OCI-LY1 (cell line): ENCODE measurements at regions not wholly inside any gene's neighbourhood (a gene's known extent, or its start where the extent isn't known, plus 50 kb on each side); places are given as distances from the start of the nearest gene placed in this dataset.

Experiments
- H2AFZ ChIP-seq: fragments of 200-600 bp; sonication (generic), shearing (Covaris generic); 2 replicates; pipeline ENCODE4 v1.6.0; 2014; ENCODE audit warnings: antibody characterized with exemption, mild to moderate bottlenecking, low read length
- H3F3A ChIP-seq: fragments of 200-600 bp; sonication (generic), shearing (Covaris generic); 2 replicates; pipeline ENCODE4 v1.6.0; 2014; ENCODE audit warnings: mild to moderate bottlenecking, antibody characterized with exemption, low read length, moderate library complexity; ENCODE audit not compliant: insufficient read depth
- H3K27ac ChIP-seq: fragments of 200-600 bp; sonication (generic); 2 replicates; pipeline ENCODE4 v1.5.1; 2014; ENCODE audit warnings: low read length, mixed run types, mild to moderate bottlenecking, low read depth; ENCODE audit not compliant: poor library complexity, severe bottlenecking
- H3K27me3 ChIP-seq: fragments of 200-600 bp; sonication (generic); 2 replicates; pipeline ENCODE4 v1.6.0; 2014; ENCODE audit warnings: antibody characterized with exemption, mild to moderate bottlenecking, low read length, moderate library complexity; ENCODE audit not compliant: insufficient read depth
- H3K36me3 ChIP-seq: fragments of 200-600 bp; sonication (generic); 2 replicates; pipeline ENCODE4 v1.6.1; 2014; ENCODE audit warnings: mild to moderate bottlenecking, antibody characterized with exemption, low read length, moderate library complexity, mixed read lengths; ENCODE audit not compliant: insufficient read depth
- H3K4me1 ChIP-seq: fragments of 200-600 bp; sonication (generic); 2 replicates; pipeline ENCODE4 v1.5.1; 2014; ENCODE audit warnings: mild to moderate bottlenecking, low read length, moderate library complexity; ENCODE audit not compliant: insufficient read depth, severe bottlenecking
- H3K4me2 ChIP-seq: fragments of 200-600 bp; sonication (generic), shearing (Covaris generic); 2 replicates; pipeline ENCODE4 v1.6.1; 2014; ENCODE audit warnings: low read length
- H3K4me3 ChIP-seq: fragments of 200-600 bp; sonication (generic); 2 replicates; pipeline ENCODE4 v1.5.1; 2014; ENCODE audit warnings: low read length, low read depth, mild to moderate bottlenecking, mixed read lengths; ENCODE audit not compliant: poor library complexity, severe bottlenecking
- H3K79me2 ChIP-seq: fragments of 200-600 bp; shearing (Covaris generic); 2 replicates; pipeline ENCODE4 v1.6.1; 2016; ENCODE audit warnings: mixed run types, low read length, mixed read lengths; ENCODE audit not compliant: insufficient read depth
- H3K9ac ChIP-seq: fragments of 200-600 bp; sonication (generic), shearing (Covaris generic); 2 replicates; pipeline ENCODE4 v1.6.1; 2014; ENCODE audit warnings: mild to moderate bottlenecking, low read length, mixed read lengths
- H3K9me2 ChIP-seq: fragments of 200-600 bp; sonication (generic), shearing (Covaris generic); 2 replicates; pipeline ENCODE4 v1.6.1; 2014; ENCODE audit warnings: low read depth, mild to moderate bottlenecking, low read length, mixed read lengths
- H3K9me3 ChIP-seq: fragments of 200-600 bp; shearing (Covaris generic); 2 replicates; pipeline ENCODE4 v1.6.1; 2014; ENCODE audit warnings: low read length, mixed read lengths
- H4K20me1 ChIP-seq: fragments of 200-600 bp; sonication (generic), shearing (Covaris generic); 2 replicates; pipeline ENCODE4 v1.6.0; 2016; ENCODE audit warnings: mild to moderate bottlenecking, low read length; ENCODE audit not compliant: insufficient read depth
- CTCF ChIP-seq: fragments of 200-600 bp; sonication (generic), shearing (Covaris generic); IDR thresholded peaks from 2 replicates; pipeline ENCODE4 v1.5.1; 2017; ENCODE audit warnings: mild to moderate bottlenecking, antibody characterized with exemption, low read length, moderate library complexity, mixed read lengths
- EZH2 ChIP-seq: fragments of 200-600 bp; sonication (generic), shearing (Covaris generic); IDR thresholded peaks from 2 replicates; pipeline ENCODE4 v1.8.0; 2017; ENCODE audit warnings: borderline replicate concordance, mixed run types, mild to moderate bottlenecking, antibody characterized with exemption, low read length, moderate library complexity, mixed read lengths

DNA sequence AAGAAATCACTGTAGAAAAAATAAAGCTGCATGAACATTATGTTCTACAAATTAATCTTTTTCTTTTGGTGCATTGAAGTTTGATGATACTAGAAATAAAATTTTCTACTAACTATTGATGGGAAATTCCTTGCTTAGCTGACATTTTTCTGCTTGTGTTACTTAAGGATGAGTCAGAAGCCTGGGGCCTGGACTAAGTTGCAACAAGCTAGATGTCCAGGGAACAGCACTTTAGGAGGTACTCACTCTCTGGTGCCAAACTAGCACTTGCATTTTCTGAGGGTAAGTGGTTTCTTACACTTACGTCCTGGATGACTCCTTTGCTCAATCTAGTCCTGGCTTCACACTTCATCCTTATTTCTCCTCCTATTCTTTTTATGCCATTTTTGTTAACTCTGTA is 945.1 kb downstream of the IGSF11 start:
- Histone ChIP-seq H3K4me2 (no peak overlapping the region), H2AFZ (no peak overlapping the region), H3K9me3 (no peaks in the 10 kb centered on the region; the same call in 1 of the 2 replicates), H3K36me3 (no peaks in the 10 kb centered on the region), H3K27ac (no peak overlapping the region), H3F3A (no peaks in the 10 kb centered on the region), H3K9me2 (no peaks in the 10 kb centered on the region), H3K4me3 (no peak overlapping the region), H3K79me2 (no peaks in the 10 kb centered on the region), H3K27me3 (no peaks in the 10 kb centered on the region), H3K4me1 (no peaks in the 10 kb centered on the region), H4K20me1 (no peaks in the 10 kb centered on the region), H3K9ac (no peak overlapping the region)
- no peak for TF ChIP-seq CTCF

GRCh38 chr3:118097226-118097625 is 937.4 kb downstream of the IGSF11 start:
- H3K4me1 ChIP-seq: no peaks in the 10 kb centered on the region
- H3F3A ChIP-seq: no peaks in the 10 kb centered on the region
- no peak overlapping the region for H3K4me2 ChIP-seq
- no peak for TF ChIP-seq CTCF
- no peak for TF ChIP-seq EZH2
- H3K9me3 ChIP-seq: no peaks in the 10 kb centered on the region; the same call in 1 of the 2 replicates
- H3K27ac ChIP-seq: no peak overlapping the region
- H3K9ac ChIP-seq: no peak overlapping the region
- H2AFZ ChIP-seq: no peak overlapping the region
- H4K20me1 ChIP-seq: no peaks in the 10 kb centered on the region
- no peak overlapping the region for H3K4me3 ChIP-seq
- no peaks in the 10 kb centered on the region for H3K36me3 ChIP-seq
- H3K9me2 ChIP-seq: no peaks in the 10 kb centered on the region
- no peaks in the 10 kb centered on the region for H3K79me2 ChIP-seq
- no peaks in the 10 kb centered on the region for H3K27me3 ChIP-seq

DNA sequence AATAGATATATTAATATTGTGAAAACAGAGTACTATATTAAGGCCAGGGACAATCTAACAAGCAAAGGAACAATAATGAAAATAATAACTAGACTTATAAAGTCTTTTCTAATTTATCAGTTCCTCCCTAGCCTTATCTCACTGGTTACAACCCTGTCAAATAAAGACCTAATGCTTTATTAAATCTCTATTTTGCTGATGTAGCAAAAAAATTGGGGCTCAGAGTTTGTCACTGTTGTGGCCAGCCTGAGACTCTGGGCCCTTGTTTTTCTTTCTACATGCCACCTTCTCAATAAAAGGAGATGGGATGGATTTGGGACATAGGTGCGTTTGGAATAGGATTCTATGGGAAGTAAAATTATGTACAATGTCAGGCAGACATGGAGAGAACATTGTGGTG is 937.0 kb downstream of the IGSF11 start:
- Histone ChIP-seq H2AFZ (no peak overlapping the region), H3K27me3 (no peaks in the 10 kb centered on the region), H3K27ac (no peak overlapping the region), H3K4me2 (no peak overlapping the region), H3F3A (no peaks in the 10 kb centered on the region), H3K36me3 (no peaks in the 10 kb centered on the region), H3K9ac (no peak overlapping the region), H3K9me2 (no peaks in the 10 kb centered on the region), H3K9me3 (no peaks in the 10 kb centered on the region; the same call in 1 of the 2 replicates), H3K4me1 (no peaks in the 10 kb centered on the region), H3K4me3 (no peak overlapping the region), H3K79me2 (no peaks in the 10 kb centered on the region), H4K20me1 (no peaks in the 10 kb centered on the region)
- TF ChIP-seq EZH2: no peak

DNA sequence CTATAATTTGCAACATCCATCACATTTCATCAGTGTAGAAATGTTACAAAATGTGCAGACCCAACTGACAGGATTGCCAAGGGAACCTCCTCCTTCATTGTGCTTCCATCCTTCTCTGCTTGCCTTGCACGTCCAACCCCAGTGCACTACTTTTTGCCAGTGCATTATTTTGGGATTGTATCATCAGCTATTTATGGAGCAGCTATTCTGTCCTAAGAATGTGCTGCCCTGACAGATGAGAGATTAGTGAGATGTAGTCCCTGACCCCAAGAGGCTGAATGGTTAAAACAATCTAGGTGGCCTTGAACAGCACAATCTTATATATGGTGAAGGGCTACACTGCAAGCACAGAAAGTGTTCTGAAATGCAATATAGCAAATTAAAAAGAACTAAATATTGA is 935.8 kb downstream of the IGSF11 start:
- Histone ChIP-seq H4K20me1 (no peaks in the 10 kb centered on the region), H2AFZ (no peak overlapping the region), H3K79me2 (no peaks in the 10 kb centered on the region), H3K4me1 (no peaks in the 10 kb centered on the region), H3K9ac (no peak overlapping the region), H3F3A (no peaks in the 10 kb centered on the region), H3K27ac (no peak overlapping the region), H3K4me3 (no peak overlapping the region), H3K9me2 (no peaks in the 10 kb centered on the region), H3K36me3 (no peaks in the 10 kb centered on the region), H3K9me3 (no peaks in the 10 kb centered on the region; the same call in 1 of the 2 replicates), H3K4me2 (no peak overlapping the region), H3K27me3 (no peaks in the 10 kb centered on the region)
- TF ChIP-seq CTCF: no peak
- no peak for TF ChIP-seq EZH2
